PFSK-1 (cell line): ENCODE measurements at regions not wholly inside any gene's neighbourhood (a gene's known extent, or its start where the extent isn't known, plus 50 kb on each side); places are given as distances from the start of the nearest gene placed in this dataset.

Experiments
- POLR2AphosphoS5 ChIP-seq: IDR thresholded peaks from 2 replicates; pipeline ENCODE4 v1.6.1; 2012; ENCODE audit warnings: low read depth, mild to moderate bottlenecking, control low read depth, low read length, moderate library complexity
- SIN3A ChIP-seq: IDR thresholded peaks from 2 replicates; pipeline ENCODE4 v1.6.1; 2012; ENCODE audit warnings: mild to moderate bottlenecking, low read length, moderate library complexity, borderline replicate concordance; ENCODE audit not compliant: insufficient read depth
- TAF1 ChIP-seq: IDR thresholded peaks from 2 replicates; pipeline ENCODE4 v1.6.1; 2012; ENCODE audit warnings: low read length, control low read depth, borderline replicate concordance; ENCODE audit not compliant: insufficient read depth

DNA sequence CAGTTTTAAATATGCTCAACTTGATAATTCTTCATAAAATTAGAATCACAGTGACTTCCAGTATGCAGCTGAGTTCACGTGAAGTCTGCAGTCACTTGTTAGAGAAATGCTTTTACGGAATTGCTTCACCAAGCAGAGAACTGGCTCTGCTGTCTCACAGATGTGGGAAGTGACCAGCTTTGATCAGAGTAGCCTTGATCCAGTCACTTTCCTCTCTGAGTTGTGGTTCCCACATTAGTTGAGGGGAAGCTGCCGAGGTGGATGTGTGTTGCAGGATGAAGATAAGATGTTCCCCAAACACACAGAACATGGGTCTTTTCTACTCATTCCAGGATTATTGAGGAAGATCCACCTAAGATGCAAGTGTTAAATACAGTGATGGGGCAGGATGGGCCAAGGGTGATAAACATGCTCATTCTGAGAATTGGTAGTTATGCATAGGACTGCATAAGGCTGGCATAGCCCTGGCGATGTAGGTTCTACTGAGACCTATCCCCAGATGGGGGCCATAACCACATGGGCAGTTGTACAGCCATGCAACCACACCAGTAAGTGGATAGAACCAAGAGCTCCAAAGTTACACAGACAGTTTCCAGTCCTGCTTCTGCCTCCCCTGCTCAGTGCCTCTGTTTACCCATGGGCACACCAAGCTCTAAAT, 168.9 kb upstream of the MAF start:
- TF ChIP-seq POLR2AphosphoS5, result no peak
- no peak for TF ChIP-seq TAF1
- no peak for TF ChIP-seq SIN3A
